ENCODE measurements at regions not wholly inside any gene's neighbourhood (a gene's known extent, or its start where the extent isn't known, plus 50 kb on each side); places are given as distances from the start of the nearest gene placed in this dataset.

DNA sequence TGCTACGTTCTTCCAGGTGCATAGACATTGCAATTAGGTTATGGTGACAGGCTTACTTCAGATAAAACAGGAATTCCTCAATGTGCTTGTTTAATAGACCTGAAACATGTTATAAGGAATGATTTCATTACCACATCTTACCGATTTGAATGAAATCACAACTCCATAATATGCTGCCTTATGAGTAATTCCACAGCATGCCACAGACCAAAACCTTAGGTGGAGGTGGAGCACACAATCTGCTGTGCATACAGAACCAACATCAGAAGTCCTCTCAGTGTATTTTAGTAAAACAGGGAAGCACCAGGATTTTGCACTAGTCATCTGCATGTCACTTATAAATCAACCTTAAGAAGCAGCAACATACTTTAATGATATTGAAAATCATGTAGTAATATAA is 148.9 kb upstream of the TSHZ2 start:
- TF ChIP-seq ZNF788 (CRISPR knock-in tag; IDR thresholded peaks at IDR 0.05; ENCODE audit: borderline replicate concordance) (no peak), BHLHE40 (IDR thresholded peaks at IDR 0.05; ENCODE audit: low read length) (no peak), STAG1 (CRISPR knock-in tag; IDR thresholded peaks at IDR 0.05) (no peak), ZFP36L1 (CRISPR knock-in tag; IDR thresholded peaks at IDR 0.05) (no peak), IRF2 (CRISPR knock-in tag; IDR thresholded peaks at IDR 0.05) (no peak)
- TF ChIP-seq, protein P1, sequence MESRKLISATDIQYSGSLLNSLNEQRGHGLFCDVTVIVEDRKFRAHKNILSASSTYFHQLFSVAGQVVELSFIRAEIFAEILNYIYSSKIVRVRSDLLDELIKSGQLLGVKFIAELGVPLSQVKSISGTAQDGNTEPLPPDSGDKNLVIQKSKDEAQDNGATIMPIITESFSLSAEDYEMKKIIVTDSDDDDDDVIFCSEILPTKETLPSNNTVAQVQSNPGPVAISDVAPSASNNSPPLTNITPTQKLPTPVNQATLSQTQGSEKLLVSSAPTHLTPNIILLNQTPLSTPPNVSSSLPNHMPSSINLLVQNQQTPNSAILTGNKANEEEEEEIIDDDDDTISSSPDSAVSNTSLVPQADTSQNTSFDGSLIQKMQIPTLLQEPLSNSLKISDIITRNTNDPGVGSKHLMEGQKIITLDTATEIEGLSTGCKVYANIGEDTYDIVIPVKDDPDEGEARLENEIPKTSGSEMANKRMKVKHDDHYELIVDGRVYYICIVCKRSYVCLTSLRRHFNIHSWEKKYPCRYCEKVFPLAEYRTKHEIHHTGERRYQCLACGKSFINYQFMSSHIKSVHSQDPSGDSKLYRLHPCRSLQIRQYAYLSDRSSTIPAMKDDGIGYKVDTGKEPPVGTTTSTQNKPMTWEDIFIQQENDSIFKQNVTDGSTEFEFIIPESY (CRISPR knock-in tag; IDR thresholded peaks at IDR 0.05), result no peak
- TF ChIP-seq, protein P2, sequence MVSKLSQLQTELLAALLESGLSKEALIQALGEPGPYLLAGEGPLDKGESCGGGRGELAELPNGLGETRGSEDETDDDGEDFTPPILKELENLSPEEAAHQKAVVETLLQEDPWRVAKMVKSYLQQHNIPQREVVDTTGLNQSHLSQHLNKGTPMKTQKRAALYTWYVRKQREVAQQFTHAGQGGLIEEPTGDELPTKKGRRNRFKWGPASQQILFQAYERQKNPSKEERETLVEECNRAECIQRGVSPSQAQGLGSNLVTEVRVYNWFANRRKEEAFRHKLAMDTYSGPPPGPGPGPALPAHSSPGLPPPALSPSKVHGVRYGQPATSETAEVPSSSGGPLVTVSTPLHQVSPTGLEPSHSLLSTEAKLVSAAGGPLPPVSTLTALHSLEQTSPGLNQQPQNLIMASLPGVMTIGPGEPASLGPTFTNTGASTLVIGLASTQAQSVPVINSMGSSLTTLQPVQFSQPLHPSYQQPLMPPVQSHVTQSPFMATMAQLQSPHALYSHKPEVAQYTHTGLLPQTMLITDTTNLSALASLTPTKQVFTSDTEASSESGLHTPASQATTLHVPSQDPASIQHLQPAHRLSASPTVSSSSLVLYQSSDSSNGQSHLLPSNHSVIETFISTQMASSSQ (IDR thresholded peaks at IDR 0.05; ENCODE audit: low read depth), result no peak
- TF ChIP-seq, protein P2 (CRISPR knock-in tag; IDR thresholded peaks at IDR 0.05; ENCODE audit: borderline replicate concordance), result no peak
- TF ChIP-seq, protein P3, sequence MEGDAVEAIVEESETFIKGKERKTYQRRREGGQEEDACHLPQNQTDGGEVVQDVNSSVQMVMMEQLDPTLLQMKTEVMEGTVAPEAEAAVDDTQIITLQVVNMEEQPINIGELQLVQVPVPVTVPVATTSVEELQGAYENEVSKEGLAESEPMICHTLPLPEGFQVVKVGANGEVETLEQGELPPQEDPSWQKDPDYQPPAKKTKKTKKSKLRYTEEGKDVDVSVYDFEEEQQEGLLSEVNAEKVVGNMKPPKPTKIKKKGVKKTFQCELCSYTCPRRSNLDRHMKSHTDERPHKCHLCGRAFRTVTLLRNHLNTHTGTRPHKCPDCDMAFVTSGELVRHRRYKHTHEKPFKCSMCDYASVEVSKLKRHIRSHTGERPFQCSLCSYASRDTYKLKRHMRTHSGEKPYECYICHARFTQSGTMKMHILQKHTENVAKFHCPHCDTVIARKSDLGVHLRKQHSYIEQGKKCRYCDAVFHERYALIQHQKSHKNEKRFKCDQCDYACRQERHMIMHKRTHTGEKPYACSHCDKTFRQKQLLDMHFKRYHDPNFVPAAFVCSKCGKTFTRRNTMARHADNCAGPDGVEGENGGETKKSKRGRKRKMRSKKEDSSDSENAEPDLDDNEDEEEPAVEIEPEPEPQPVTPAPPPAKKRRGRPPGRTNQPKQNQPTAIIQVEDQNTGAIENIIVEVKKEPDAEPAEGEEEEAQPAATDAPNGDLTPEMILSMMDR (CRISPR knock-in tag; IDR thresholded peaks at IDR 0.05), result no peak
- TF ChIP-seq, protein P4, sequence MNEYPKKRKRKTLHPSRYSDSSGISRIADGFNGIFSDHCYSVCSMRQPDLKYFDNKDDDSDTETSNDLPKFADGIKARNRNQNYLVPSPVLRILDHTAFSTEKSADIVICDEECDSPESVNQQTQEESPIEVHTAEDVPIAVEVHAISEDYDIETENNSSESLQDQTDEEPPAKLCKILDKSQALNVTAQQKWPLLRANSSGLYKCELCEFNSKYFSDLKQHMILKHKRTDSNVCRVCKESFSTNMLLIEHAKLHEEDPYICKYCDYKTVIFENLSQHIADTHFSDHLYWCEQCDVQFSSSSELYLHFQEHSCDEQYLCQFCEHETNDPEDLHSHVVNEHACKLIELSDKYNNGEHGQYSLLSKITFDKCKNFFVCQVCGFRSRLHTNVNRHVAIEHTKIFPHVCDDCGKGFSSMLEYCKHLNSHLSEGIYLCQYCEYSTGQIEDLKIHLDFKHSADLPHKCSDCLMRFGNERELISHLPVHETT (CRISPR knock-in tag; conservative IDR thresholded peaks at IDR 0.05), result no peak
- TF ChIP-seq, protein P5, sequence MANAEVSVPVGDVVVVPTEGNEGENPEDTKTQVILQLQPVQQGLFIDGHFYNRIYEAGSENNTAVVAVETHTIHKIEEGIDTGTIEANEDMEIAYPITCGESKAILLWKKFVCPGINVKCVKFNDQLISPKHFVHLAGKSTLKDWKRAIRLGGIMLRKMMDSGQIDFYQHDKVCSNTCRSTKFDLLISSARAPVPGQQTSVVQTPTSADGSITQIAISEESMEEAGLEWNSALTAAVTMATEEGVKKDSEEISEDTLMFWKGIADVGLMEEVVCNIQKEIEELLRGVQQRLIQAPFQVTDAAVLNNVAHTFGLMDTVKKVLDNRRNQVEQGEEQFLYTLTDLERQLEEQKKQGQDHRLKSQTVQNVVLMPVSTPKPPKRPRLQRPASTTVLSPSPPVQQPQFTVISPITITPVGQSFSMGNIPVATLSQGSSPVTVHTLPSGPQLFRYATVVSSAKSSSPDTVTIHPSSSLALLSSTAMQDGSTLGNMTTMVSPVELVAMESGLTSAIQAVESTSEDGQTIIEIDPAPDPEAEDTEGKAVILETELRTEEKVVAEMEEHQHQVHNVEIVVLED (CRISPR knock-in tag; IDR thresholded peaks at IDR 0.05; ENCODE audit: borderline replicate concordance), result no peak
